ENCODE measurements at regions not wholly inside any gene's neighbourhood (a gene's known extent, or its start where the extent isn't known, plus 50 kb on each side); places are given as distances from the start of the nearest gene placed in this dataset.

- DNase-seq (ENCODE audit: low read depth in 1 of 2, low spot score in 1 of 2): no peak
- no peak overlapping the region for H3K4me3 ChIP-seq (replicated peaks; ENCODE audit: insufficient read depth, low read length)
Measured at GRCh38 chr18:27614951-27615844, 430.1 kb upstream of the CHST9 start.

DNA sequence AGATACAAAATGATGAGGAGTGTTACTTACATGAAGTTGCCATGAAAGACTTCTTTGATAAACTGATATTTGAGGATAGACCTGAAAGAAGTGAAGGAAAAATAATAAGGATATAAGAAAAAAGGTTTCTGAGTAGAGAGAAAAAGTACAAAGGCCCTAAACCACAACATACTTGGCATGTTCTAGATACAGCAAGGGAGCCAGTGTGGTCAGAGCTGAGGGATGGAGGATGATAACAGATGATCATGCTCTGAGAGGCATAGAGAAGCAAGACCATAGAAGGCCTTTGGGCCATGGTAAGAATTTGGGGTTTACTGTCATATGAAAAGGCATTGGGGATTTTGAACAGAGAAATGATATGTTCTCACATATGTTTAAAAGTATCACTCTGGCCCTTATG lies 424.1 kb upstream of the CHST9 start:
- no peak overlapping the region for H3K4me3 ChIP-seq (replicated peaks; ENCODE audit: insufficient read depth, low read length)
- H3K27me3 ChIP-seq (ENCODE audit: insufficient read depth, poor library complexity, severe bottlenecking): no peaks in the 10 kb centered on the region
- TF ChIP-seq GABPA (IDR thresholded peaks at IDR 0.05; ENCODE audit: low read depth) (no peak), CTCF (IDR thresholded peaks at IDR 0.05; ENCODE audit: insufficient read depth, low read length) (no peak), POLR2AphosphoS5 (IDR thresholded peaks at IDR 0.05; ENCODE audit: low read depth) (no peak), REST (IDR thresholded peaks at IDR 0.05; ENCODE audit: insufficient replicate concordance, low read depth) (no peak), SPI1 (IDR thresholded peaks at IDR 0.05; ENCODE audit: borderline replicate concordance, low read depth) (no peak)
- no peak for DNase-seq (ENCODE audit: low read depth in 1 of 2, low spot score in 1 of 2)
- no peak overlapping the region for H3K27ac ChIP-seq (replicated peaks)

More at GRCh38 chr18:27614951-27615844, 430.1 kb upstream of the CHST9 start:
- TF ChIP-seq CTCF (IDR thresholded peaks at IDR 0.05; ENCODE audit: insufficient read depth, low read length) (no peak), SPI1 (IDR thresholded peaks at IDR 0.05; ENCODE audit: borderline replicate concordance, low read depth) (peak; percentile 58; the same call in 1 of the 2 replicates)
- no peaks in the 10 kb centered on the region for H3K27me3 ChIP-seq (ENCODE audit: insufficient read depth, poor library complexity, severe bottlenecking)
- no peak overlapping the region for H3K27ac ChIP-seq (replicated peaks)

- no peak for DNase-seq (ENCODE audit: low read depth in 1 of 2, low spot score in 1 of 2)
- H3K27ac ChIP-seq (replicated peaks): no peak overlapping the region
- H3K27me3 ChIP-seq (ENCODE audit: insufficient read depth, poor library complexity, severe bottlenecking): no peaks in the 10 kb centered on the region
- no peak overlapping the region for H3K4me3 ChIP-seq (replicated peaks; ENCODE audit: insufficient read depth, low read length)
- TF ChIP-seq GABPA (IDR thresholded peaks at IDR 0.05; ENCODE audit: low read depth): no peak
- peak; percentile 39 for TF ChIP-seq CTCF (IDR thresholded peaks at IDR 0.05; ENCODE audit: insufficient read depth, low read length)
Measured at GRCh38 chr18:27608742-27609141, 423.6 kb upstream of the CHST9 start.

GRCh38 chr18:27608174-27608573 lies 423.1 kb upstream of the CHST9 start:
- DNase-seq (ENCODE audit: low read depth in 1 of 2, low spot score in 1 of 2): no peak
- TF ChIP-seq POLR2AphosphoS5 (IDR thresholded peaks at IDR 0.05; ENCODE audit: low read depth): no peak
- no peak for TF ChIP-seq SPI1 (IDR thresholded peaks at IDR 0.05; ENCODE audit: borderline replicate concordance, low read depth)
- TF ChIP-seq REST (IDR thresholded peaks at IDR 0.05; ENCODE audit: insufficient replicate concordance, low read depth): no peak
- TF ChIP-seq CTCF (IDR thresholded peaks at IDR 0.05; ENCODE audit: insufficient read depth, low read length): no peak
- no peak for TF ChIP-seq GABPA (IDR thresholded peaks at IDR 0.05; ENCODE audit: low read depth)
- Histone ChIP-seq H3K27ac (replicated peaks) (no peak overlapping the region), H3K4me3 (replicated peaks; ENCODE audit: insufficient read depth, low read length) (no peak overlapping the region), H3K27me3 (ENCODE audit: insufficient read depth, poor library complexity, severe bottlenecking) (no peaks in the 10 kb centered on the region)

Measured in HL-60 (cell line).